HG02678 (cell line): ENCODE measurements at regions not wholly inside any gene's neighbourhood (a gene's known extent, or its start where the extent isn't known, plus 50 kb on each side); places are given as distances from the start of the nearest gene placed in this dataset.
"Not testable (repeated sequence)": the region's sequence is repeated elsewhere in the genome, so short reads cannot be mapped to it uniquely, and the experiment has no call there.

Experiments
- ATAC-seq: cut with Tn5 transposase; IDR thresholded peaks from one replicate; pipeline ENCODE4 v1.9.1; 2021; ENCODE audit warnings: mild to moderate bottlenecking, moderate library complexity; ENCODE audit not compliant: unreplicated experiment

DNA sequence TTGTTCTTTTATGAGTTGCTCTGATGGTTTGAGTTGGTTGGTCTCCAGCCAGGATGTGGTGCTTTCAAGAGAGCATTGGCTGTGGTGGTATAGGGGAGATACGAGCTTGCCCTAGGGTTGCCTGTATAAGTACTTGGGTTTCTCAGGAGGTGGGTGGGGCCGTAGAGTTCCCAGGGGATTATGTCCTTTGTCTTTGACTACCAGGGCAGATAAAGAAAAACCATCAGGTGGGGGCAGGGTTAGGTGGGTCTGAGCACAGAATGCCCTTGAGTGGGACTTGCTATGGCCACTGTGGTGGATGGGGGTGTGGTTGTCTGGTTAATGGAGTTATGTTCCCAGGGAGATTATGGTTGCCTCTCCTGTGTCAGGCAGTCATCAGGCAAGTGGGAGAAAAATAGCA, 247.9 kb upstream of the HAND2 start:
- no peak for ATAC-seq

DNA sequence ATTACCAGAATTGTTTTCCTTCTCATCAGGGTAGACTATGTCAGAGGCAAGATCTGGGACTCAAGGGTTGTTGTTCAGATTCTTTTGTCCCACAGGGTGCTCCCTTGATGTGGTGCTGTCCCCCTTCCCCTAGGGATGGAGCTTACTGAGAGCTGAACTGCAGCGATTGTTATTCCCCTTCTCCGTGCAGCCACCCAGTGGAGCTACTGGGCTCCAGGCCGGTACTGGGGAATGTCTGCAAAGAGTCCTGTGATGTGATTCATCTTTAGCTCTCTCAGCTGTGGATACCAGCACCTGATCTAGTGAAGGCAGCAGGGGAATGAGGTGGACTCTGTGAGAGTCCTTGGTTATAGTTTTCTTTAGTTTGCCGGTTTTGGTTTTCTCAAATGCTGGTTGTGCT, 247.4 kb upstream of the HAND2 start:
- no peak for ATAC-seq

DNA sequence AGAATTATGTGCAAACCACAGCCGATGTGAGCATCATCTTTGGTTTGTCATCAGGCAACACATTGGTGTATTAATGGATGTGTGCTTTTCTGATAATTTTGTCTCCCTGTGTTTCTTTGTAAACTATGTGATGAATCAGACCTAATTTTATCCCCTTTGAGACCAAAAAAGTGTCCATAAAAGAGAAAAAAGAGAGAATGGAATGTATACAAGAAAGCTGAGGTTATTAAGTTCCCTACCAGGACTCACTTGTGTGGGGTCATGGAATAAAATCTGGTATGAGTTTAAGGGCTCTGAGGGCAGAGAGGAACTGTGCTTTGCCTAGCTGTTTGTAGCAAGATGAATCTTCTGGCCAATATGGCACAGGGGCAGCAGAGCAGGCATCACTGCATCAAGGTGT, 239.5 kb upstream of the HAND2 start:
- no peak for ATAC-seq

DNA sequence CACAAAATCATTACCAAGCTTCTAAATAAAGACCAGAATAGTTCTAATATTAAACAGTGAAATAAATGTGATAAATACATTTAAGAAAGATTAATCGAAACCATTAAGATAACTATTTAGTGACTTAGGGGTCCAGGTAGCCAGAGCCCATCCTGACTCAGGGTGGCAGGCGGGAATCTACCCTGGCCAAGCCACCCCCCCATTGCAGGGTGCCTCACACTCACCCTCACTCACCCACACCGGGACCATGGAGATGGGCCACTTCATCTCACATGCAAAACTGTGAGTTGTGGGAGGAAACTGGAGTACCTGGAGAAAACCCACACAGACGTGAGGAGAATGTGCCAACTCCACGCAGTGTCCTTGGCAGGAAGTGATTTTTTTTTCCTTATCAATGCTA, 237.6 kb upstream of the HAND2 start:
- no peak for ATAC-seq

DNA sequence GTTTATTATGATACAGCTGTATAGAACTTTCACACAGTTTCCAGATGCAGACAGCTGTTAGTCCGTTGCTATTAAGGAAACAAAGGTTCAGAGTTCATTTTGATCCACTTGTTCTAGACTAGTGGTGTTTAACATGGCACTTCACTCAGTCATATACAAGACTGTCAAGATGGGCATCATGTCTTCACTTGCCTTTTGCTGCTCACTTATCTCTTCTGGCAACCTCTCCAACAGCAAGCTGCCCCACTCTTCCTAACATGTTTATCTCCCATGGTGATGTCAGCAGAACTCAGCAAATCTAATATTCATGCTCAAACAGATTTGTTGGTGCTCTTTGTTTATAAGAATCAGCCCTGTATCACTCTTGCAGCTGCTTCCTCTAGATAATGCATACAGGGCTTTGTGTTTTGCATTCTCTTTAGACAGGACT, 236.2 kb upstream of the HAND2 start:
- ATAC-seq: no peak

DNA sequence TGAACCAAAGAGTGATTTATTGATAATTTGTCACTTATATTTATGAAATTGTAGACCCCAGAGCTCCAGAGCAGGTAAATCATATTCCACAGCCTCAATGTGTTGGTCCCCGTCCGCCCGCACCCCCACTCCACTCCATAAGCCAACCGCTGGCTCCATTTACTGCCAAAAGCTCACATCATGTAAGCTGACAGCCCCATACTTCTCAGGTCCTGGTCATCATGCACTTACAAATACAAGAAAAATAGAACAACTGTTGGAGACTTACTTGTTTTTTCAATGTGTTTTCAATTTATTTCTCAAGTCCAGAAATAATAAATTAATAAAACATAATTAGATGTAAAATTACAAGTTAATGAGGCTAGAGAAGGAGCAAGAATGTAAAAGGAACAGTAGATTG, 235.7 kb upstream of the HAND2 start:
- no peak for ATAC-seq

DNA sequence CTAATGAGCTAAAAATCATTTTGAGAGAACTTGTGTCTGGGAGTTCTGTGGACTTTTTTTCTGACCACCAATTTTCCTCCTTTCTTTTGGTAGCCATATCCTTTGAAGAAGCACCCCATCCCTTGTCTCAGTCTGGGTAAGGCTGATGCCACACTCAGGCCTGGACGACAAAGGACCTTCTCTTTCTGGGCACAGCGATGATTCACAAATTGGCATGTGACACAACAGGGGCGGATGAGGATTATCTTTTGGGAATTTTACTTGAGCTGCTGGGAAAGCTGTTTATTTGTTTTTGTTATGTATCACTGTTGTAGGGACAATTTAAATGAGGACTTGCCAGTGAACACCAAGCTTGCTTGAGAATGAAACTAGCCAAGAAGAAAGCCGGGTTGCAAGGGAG, 233.4 kb upstream of the HAND2 start:
- no peak for ATAC-seq

DNA sequence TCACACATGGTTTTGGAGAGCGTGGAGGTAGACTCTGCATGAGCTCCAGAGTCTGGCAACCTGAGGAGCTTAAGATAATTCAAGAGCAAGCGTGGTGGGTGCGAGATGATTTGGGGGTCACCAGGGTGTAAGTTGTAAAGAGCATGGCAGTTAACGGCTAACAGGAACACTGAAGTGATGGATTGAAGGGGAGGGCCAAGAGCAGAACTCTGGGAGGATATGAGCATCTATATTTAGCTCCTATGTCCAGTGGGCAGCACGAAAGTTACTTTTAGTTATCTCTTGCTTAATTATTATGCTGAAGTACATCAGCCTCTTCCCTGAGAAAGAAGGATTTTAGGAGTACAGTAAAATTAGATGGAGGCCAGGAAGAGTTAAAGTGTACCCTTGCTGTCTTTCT, 231.9 kb upstream of the HAND2 start:
- ATAC-seq: no peak

DNA sequence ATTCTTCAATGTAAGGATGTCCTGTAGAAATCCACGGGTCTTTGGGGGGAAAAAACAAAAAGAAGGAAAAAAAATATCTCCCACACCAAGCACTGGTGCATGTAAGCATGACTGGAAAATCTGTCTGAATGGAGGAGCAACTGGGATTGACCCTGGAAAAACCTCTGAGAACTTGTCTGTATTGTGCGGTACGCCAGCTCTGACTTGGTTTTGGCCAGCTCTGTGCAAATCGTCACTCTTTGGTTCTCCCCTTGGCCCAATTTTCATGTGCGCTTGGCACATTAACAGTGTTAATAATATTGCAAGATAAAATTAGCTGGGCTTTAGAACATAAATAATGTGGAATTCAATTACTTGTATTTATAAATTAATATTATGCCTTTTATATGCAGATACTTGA, 231.2 kb upstream of the HAND2 start:
- ATAC-seq: no peak

DNA sequence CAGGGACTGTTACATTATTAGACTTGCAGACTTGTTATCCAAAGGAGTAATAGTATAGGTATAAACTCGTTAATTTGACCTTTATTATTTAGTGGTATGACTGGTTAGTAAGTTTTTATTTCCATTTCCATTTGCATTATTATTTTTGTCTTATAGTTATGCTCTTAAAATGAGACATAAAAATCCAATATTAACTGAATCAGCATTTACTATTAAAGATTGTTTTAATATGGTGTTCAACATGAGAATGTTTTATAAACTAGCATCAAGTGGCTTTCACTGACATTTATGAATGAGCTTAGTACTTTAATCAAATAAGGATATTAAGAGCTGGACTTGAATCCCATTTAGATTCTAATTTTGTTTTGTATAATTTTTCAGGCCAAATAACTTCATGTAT, 228.1 kb upstream of the HAND2 start:
- ATAC-seq: no peak

DNA sequence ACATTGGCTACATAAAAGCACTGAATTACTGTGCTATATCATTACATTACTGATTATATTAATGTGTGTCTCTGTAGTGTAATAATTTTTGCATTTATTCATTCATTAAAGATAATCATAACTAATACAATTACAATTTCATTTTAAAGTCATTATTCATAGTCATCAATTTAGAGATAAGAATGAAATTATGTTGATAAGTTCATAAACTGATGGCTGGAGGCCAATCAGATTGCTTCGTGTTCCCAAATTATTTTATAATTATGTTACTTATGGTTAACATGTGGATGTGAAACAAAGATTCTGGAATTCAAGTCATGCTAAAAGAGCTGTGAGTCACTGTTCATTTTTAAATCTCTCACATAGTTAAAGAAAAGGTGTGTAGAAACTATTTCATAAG, 223.4 kb upstream of the HAND2 start:
- ATAC-seq: no peak

DNA sequence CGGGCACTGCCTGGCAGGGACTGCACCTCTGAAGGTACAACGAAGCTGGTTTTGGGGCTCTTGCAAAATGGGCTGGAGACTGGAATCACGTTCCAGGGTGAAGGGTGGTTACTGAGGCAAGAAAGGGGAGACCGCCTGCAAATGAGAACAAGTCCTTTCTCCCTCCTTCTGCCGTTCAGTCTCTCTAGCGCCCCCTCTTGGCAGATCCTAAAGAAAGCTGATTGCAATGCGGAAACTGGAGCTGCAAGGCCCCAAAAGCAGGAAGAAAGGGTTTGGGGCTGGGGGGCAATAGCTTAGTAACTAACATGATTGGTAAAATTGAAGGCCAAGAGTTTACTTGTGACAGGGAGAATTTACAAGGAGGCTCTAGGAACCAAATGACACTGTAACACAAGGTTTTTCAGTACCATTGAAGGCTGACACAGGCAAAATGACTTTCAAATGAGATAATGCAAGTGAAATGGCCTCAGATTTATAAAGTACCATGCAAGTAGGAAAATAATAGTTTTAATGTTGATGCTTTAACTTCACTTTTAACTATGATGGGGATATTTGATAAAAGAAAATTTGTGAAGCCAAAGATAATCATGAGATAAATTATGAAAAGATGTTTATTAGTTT, 222.7 kb upstream of the HAND2 start:
- ATAC-seq: peak; percentile 58

DNA sequence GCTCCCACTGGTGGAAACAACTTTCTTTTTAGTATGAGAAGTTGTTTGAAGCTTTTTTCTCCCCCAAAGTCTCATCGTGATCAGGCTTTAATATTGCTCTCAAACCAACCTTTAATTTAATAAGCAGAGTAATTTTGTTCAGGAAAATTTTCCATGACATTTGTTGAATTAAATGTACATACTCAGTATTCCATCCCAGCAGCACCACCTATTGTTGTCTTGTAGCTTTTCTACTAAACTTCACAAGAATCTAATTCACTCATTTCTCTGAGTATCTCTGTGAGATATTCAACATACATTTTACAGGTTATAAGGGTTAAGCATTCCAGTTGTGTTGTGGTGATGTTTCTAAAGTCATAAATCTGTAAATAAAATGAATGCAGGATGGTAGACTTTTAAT, 218.3 kb upstream of the HAND2 start:
- ATAC-seq: no peak

DNA sequence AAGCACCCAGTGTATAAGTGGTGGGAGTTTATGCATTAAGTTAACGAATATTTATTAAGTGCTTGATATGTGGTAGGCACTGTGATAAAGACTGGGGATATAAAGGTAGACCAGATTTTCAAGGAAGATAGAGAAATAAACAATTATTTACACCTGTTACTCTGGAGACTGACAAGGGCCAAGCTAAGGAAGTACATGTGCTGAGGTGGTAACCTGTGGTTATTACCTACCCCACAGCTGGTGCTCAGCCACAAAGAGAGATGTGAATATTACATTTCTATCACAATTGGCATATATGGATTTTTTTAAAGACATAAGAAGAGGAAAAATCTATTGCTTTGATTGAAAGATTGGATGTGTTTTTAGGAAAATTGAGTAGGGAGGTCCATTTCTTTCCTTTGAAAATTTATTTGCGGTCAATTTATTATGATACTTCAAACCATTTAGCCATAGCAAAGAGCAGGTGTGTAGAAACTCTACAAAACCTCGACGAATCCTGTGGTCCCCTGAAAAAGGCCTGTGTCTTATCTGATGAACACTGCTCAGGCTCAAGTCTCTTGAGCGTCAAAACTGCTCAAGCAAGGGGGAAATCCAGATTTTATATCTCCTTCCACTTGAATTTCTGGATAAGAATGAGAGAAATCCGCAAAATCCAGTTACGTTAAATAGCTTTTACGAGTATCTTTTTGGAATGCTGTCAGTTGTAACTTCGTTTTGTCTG, 217.7 kb upstream of the HAND2 start:
- no peak for ATAC-seq

DNA sequence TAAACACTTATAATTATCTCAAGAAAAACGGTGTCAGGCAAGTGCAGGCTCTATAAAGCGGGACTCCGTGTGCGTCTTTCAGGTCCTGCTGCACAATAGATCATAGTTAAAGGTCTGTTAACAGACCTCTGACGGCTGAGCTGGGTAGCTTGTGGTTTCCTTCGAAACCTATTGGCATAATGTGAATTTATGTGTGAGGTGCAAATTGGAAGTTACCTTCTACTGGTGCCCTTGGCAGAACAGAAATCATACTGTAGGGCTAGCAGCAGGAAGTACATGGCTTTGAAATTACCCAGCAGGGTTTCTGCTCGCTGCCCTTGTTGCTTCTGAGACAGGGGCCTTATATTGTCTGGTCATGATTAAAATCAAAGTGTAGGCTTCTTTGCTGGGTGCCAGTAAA, 216.4 kb upstream of the HAND2 start:
- ATAC-seq: no peak

DNA sequence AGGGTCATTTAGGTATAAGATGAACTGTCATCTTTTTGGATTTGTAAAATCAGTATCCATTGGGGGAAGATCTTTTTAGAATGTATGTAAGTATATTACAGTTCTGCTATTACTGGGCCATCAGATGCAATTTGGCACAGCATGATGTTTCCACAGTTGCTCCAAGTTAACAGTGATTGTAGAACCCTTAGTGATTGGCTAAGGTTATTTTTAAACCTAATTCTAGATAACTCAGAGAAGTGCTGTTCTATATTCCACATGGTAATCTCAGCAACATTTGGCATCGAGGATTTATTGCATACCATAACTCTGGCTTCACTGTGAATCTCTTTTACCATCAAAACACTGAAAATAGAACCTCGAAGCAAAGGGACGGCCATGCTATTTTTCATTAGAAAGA, 215.7 kb upstream of the HAND2 start:
- no peak for ATAC-seq

DNA sequence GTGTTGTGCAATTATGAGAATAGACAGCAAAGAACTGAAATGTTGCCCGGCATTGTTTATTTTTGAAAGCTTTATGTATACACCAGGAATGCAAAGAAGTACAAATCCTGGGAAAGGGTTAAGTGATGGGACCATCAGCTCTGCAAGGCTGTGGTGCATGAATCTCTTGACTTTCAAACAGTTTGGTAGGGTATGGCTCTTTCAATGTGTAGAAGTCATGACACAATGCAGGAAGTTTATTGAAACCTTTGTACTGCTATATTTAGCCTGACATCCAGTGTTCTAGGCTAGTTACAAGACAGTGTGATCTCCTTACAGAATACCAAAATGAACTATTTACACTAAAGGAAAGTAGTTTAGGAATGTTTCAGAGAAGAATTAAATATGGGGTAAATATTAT, 206.8 kb upstream of the HAND2 start:
- no peak for ATAC-seq

DNA sequence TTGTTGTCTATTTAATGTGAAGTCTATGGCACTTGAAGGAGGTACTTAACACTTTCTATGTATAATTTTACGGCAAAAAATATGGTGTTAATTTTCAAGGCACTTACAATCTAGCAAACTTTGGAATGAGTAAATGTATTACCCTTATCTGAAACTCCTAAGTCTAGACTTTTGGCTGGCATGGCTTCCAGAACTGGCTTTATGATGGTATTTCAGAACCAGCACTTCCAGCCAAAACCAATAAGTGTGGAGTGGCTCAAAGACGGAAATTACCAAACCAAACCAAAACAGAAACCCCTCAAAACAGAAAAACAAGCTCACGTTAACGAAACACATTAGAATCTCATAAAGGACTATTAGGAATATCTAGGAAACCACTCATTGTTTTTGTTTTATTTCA, 205.6 kb upstream of the HAND2 start:
- ATAC-seq: no peak

DNA sequence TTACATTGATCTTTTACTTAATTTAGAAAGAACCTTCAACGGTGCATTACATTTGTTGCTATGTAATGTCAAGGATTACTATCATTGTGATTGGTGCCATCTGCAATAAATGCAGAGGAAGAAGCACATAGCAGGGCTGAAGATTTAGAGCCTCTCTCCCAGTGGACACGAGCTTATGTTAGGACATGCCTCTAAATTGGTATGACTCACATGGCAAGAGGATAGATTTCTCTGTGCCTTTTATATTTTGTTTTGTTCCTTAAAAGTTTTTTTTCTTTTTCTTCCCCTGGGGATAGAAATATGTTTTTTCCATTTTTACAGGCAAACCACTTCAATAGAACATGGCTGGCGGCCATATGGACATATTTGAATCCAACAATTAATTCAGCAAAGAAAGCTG, 205.0 kb upstream of the HAND2 start:
- no peak for ATAC-seq

DNA sequence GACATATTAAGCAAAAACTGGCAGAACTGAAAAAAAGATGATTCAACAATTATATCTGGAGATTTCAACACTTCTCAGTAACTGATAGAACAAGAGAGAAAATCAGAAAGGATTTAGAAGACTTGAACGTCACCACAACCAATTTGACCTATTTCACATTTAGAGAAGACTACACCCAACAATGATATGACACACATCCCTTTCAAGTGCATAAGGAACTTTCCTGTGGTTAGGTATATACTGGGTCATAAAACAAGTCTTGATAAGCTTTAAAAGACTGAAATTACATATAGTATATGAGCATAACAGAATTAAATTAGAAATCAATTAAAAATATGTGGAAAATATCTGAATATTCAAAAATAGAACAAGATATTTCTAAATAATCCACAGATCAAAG, 201.2 kb upstream of the HAND2 start:
- ATAC-seq: no peak

DNA sequence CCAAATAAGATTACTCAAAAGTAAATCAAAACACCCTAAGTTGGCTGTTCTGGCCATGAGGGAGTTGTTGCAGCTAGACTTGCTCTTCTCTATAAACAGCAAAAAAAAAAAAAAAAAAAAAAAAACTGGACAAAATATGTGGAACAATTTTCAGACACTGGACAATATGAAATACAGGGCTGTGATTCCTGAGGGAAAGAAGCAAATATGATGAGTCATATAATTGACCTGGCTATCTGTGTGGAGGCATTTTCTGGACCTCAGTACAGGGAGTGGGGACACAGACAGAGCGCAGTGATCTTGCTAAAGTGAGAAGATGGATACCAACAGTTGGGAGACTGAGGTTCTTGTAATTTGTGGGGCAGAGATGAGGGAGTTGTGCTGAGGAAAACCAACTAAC, 192.0 kb upstream of the HAND2 start:
- no peak for ATAC-seq

DNA sequence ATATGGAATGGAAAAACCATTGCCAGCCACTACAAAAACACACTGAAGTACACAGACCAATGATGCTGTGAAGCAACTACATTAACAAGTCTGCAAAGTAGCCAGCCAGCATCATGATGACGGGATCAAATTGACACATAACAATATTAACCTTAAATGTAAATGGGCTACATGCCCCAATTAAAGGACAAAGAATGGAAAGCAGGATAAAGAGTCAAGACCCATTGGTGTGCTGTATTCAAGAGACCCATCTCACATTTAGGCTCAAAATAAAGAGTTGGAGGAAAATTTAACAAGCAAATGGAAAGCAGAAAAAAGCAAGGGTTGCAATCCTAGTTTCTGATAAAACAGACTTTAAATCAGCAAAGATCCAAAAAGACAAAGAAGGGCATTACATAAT, 188.5 kb upstream of the HAND2 start:
- not testable (repeated sequence) for ATAC-seq

DNA sequence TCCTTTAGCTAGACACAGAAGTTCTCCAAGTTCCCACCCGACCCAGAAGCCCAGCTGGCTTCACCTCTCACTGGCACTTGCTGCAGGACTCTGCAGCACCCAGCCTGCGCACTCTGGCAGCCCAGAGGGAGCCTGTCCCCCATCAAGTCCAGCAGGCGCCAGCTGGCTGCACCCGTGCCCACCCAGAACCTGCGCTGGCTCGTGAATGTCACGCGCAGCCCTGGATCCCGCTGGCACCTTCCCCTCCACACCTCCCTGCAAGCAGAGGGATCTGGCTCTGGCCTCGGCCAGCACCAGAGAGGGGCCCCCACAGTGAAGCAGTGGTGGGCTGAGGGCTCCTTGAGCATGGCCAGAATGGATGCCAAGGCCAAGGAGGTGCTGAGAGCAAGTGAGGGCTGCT, 187.6 kb upstream of the HAND2 start:
- ATAC-seq: no peak
